ENCODE measurements at regions not wholly inside any gene's neighbourhood (a gene's known extent, or its start where the extent isn't known, plus 50 kb on each side); places are given as distances from the start of the nearest gene placed in this dataset.

GRCh38 chr9:103377667-103378066 is 382.5 kb downstream of the CYLC2 start:
- DNase-seq (ENCODE audit: extremely low read depth, low read depth, low spot score): no peak

- DNase-seq (ENCODE audit: extremely low read depth, low read depth, low spot score): peak; percentile 7
Observed at GRCh38 chr9:103397868-103398600, 402.9 kb downstream of the CYLC2 start.

- DNase-seq (ENCODE audit: extremely low read depth, low read depth, low spot score): no peak
Observed at GRCh38 chr9:103399535-103399934, 404.4 kb downstream of the CYLC2 start.

DNA sequence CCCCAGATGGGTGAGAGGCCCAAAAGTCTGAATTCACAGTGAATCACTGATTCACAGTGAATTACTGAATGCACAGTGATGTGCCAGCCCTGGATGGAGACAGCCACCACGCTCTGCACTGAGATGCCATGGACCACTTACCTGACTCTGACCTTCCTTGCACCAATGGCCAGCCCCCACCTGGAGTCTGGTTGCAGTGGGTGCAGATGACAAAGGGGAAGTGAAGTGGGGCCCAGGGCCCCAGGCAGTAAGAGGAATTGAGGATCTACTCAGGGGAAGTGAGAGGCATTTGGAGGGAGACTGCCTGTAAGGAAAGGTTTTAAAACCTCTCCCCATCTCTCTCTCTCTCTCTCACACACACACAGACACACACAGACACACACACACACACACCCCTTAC is 412.1 kb downstream of the CYLC2 start:
- DNase-seq (ENCODE audit: extremely low read depth, low read depth, low spot score): no peak

DNA sequence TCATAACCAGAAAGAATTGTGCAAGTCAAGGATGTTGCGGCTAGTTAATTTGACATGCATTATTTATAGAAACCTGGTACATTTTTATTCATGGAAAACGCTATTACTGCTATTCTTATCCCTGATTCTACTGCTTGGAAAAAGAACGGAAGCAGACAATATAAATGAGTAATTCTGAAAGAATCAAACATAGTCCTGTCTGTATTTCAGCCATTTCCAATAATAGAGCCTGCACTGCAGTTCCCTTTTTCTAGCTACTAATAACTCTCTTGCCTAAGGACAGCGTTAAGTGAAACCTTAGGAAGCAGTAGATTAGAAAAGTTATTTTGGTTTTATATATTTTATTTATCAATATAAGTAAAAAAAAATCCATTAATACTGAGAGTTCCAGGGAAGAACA is 414.9 kb downstream of the CYLC2 start:
- DNase-seq (ENCODE audit: extremely low read depth, low read depth, low spot score): no peak

DNA sequence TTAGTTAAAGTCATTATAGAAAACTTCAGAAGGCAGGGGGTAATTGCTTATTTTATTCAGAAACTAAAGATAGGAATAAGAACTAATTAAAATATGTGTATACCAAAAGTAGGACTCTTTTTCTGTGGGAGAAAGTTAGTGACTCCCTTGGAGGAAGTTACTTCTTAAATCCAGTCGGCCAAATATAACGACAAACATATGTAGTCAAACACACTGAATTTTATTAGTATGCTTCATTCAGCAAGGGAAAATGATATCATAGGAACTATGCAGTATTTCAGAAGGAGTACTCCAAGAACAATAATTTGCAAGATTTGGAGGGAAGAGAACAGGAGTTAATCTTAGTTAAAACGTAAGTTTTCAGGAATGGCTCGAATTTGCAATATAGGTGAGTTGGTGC is 432.6 kb downstream of the CYLC2 start:
- no peak for DNase-seq (ENCODE audit: extremely low read depth, low read depth, low spot score)

- DNase-seq (ENCODE audit: extremely low read depth, low read depth, low spot score): no peak
Observed at GRCh38 chr9:103430469-103430868, 435.3 kb downstream of the CYLC2 start.

GRCh38 chr9:103431809-103432208 is 436.7 kb downstream of the CYLC2 start:
- DNase-seq (ENCODE audit: extremely low read depth, low read depth, low spot score): no peak

GRCh38 chr9:103444176-103444575 is 449.0 kb downstream of the CYLC2 start:
- DNase-seq (ENCODE audit: extremely low read depth, low read depth, low spot score): no peak

DNA sequence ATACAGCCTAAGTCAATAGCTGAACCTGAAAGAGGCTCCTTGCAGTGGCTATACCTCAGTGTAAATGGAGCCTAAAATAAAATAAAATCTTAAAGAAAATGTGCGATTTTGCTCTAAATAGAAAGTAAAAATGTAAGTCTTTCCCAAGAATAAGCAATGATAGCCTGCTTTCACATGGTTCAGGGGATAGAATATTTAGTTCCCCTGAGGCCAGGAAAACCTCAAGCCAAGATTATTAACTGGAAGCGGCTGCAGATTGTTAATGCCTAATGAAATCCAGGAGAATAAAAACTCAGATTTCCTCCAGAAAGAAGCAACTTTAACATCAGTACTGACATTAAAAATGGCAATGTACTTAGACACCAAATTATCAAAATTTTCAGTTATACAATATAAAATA is 463.7 kb downstream of the CYLC2 start:
- no peak for DNase-seq (ENCODE audit: extremely low read depth, low read depth, low spot score)

- DNase-seq (ENCODE audit: extremely low read depth, low read depth, low spot score): no peak
Observed at GRCh38 chr9:103471241-103471640, 476.1 kb downstream of the CYLC2 start.

DNA sequence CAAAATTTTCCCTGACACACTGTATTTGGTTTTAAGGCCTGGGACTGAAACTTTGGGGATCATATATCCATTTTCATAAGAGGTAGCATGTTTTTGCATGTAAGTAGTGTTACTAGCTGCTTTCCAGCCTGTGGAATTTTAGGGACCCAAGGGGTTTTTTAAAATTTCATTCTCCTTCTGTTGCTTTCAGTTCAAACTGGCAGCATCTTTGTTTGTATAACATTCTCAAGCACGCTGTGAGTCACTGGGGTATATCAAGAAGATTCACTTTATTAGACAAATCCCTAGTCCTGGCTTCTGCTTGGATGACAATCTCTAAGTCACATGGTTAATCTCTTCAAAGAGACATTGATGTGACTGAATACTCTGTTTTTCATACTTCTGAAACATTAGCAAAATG is 479.0 kb downstream of the CYLC2 start:
- DNase-seq (ENCODE audit: extremely low read depth, low read depth, low spot score): no peak

DNA sequence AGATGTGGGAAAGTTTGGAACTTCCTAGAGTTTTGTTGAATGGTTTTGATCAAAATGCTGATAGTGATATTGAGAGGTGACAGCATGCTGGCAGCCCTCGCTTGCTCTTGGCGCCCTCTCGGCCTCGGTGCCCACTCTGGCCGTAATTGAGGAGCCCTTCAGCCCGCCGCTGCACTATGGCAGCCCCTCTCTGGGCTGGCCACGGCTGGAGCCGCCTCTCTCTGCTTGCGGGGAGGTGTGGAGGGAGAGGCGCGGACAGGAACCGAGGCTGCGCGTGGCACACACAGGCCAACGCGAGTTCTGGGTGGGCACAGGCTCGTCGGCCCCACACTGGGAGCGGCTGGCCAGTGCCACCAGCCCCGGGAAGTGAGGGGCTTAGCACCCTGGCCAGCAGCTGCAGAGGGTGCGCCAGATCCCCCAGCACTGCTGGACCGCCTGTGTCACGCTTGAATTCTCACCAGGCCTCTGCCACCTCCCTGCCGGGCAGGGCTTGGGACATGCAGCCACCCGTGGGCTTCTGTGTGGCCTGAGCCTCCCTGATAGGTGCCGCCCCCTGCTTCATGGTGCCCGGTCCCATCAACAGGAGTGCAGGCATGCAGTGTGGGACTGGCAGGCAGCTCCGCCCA is 488.5 kb downstream of the CYLC2 start:
- no peak for DNase-seq (ENCODE audit: extremely low read depth, low read depth, low spot score)

- DNase-seq (ENCODE audit: extremely low read depth, low read depth, low spot score): no peak
Observed at GRCh38 chr9:103485138-103485537, 490.0 kb downstream of the CYLC2 start.

DNA sequence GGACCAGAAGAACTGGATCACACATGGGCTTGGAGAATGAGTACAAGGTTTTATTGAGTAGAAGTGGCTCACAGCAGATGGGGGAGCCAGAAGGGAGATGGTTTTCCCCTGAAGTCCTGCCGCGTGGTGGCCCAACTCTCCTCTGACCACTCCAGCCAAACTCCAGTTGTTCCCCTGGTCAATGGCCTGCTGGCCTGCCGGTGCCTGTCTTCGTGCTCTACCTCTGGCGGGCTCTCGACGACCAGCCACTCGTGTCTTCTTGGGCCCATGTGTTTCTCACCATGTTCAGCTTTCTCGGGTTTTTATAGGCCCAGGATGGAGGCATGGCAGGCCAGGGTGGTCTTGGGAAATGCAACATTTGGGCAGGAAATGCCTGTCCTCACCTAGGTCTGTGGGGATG is 519.6 kb downstream of the CYLC2 start:
- no peak for DNase-seq (ENCODE audit: extremely low read depth, low read depth, low spot score)

DNA sequence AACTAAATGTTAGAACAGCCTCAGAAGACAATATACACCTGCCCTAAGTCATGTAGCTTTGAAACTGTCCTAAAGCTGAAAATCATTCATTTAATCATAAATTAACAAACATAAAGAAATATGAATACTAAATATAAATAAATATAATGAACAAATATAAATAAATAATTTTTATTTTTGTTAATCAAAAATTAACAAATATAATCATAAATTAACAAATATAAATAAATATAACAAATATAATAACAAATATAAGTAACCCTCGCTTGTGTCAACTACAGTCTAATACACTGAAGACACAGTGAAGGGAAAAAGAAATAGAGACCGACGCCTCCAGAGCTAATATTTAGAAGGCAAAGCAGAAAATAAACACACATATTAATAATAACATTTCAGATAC is 527.3 kb downstream of the CYLC2 start:
- DNase-seq (ENCODE audit: extremely low read depth, low read depth, low spot score): no peak

DNA sequence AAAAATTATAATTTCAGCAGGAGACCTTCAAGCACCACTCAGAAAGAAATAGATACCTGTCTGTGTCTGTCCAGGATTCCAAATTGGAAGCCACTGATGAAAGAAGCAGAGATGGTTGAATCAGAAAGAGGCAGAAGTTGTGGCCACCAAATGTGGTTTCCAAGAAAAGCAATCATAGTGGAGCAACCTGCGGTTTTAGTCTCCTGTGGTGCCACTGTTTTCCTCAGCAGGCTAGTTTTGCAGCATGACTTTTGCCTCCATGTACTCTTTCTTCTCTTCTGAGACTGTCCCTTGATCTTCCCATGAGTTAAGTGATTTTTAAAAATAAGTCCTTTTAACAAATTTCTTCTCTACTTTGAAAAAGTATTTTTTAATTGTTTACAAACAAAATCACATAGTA is 535.8 kb downstream of the CYLC2 start:
- no peak for DNase-seq (ENCODE audit: extremely low read depth, low read depth, low spot score)

DNA sequence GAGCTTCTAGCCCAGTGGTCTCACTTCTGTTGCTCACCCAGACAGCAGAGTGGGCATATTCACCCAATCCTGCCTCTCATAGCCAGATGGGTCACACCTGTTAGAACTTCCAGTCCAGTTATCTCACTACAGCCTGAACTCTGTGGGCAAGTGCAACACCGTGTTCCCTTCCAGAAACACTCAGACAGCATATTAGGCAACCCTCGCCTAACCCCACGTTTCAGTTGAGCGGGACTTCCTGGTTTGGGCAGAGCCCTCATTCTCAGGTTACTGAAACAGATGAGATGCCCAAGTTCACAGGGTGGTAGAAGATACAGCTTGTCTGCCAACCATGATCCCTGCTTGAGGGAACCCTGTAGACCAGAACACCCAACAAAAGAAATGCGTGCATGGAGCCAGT is 538.2 kb downstream of the CYLC2 start:
- no peak for DNase-seq (ENCODE audit: extremely low read depth, low read depth, low spot score)

- DNase-seq (ENCODE audit: extremely low read depth, low read depth, low spot score): no peak
Observed at GRCh38 chr9:103537426-103537825, 542.3 kb downstream of the CYLC2 start.

- no peak for DNase-seq (ENCODE audit: extremely low read depth, low read depth, low spot score)
Observed at GRCh38 chr9:103545260-103545659, 548.8 kb upstream of the SMC2 start.

- DNase-seq (ENCODE audit: extremely low read depth, low read depth, low spot score): no peak
Observed at GRCh38 chr9:103552712-103553111, 541.4 kb upstream of the SMC2 start.

DNA sequence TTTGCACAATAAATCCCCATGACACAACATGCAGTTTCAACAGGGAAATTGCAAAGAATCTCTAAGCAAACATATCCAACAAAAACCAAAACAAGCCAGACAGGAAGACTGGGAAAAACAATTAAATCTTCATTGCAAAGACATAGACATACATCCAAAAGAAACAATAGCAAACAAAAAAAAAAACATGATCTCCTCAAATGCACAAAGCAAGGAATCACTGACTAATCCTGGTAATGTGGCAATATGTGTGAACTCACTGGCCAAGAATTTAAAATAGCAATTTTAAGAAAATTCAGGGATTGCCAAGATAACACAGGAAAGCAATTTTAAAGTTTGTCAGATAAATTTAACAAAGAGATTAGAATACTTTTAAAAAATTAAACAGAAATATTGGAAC is 520.1 kb upstream of the SMC2 start:
- DNase-seq (ENCODE audit: extremely low read depth, low read depth, low spot score): no peak

DNA sequence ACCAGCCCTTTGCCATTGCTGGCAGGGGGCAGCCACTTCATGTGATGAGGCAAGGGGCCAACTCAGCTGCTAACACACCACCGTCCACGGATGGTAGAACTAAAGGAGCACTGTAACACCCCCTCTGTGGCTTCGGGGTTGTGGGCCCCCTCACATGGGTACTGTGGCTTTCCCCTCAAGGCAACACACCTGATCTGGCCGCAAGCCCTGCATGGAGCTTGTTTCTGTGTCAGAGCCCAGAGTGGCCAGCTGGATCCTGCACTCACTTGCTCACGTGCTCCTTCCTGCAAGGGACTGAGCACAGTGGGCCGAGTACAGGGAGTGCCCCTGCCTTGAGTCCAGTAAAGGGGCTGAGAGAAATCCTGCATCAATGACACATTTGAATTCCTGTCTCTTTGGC is 507.4 kb upstream of the SMC2 start:
- DNase-seq (ENCODE audit: extremely low read depth, low read depth, low spot score): no peak

All from glomerular endothelial cell (primary cell).